HFFc6 (cell line): ENCODE measurements at regions not wholly inside any gene's neighbourhood (a gene's known extent, or its start where the extent isn't known, plus 50 kb on each side); places are given as distances from the start of the nearest gene placed in this dataset.

Experiments used
- DNase-seq: peaks from one replicate; pipeline ENCODE4 v3.0.0-alpha.2; 2018
- H3K27ac Mint-ChIP-seq: 2 replicates; pipeline ENCODE4 v1.8.0; 2020; ENCODE audit warnings: mild to moderate bottlenecking, mixed read lengths
- H3K27me3 Mint-ChIP-seq: 2 replicates; pipeline ENCODE4 v1.8.0; 2021; ENCODE audit warnings: mild to moderate bottlenecking, moderate library complexity, mixed read lengths; ENCODE audit not compliant: insufficient read depth
- H3K36me3 Mint-ChIP-seq: 2 replicates; pipeline ENCODE4 v1.8.0; 2021; ENCODE audit warnings: low read depth, mixed read lengths
- H3K4me1 Mint-ChIP-seq: 2 replicates; pipeline ENCODE4 v1.8.0; 2020; ENCODE audit warnings: low read depth, mixed read lengths
- H3K4me3 Mint-ChIP-seq: 2 replicates; pipeline ENCODE4 v1.8.0; 2020; ENCODE audit warnings: mild to moderate bottlenecking, moderate library complexity, mixed read lengths
- H3K9me3 Mint-ChIP-seq: 2 replicates; pipeline ENCODE4 v1.8.0; 2020; ENCODE audit warnings: mild to moderate bottlenecking, mixed read lengths
- CTCF ChIP-seq: fragments of 200-600 bp; sonication (generic); IDR thresholded peaks from 2 replicates; pipeline ENCODE4 v1.5.0; 2021; ENCODE audit warnings: antibody characterized with exemption, mild to moderate bottlenecking

GRCh38 chr13:83295686-83296085, 586.6 kb downstream of the SLITRK1 start:
- no peaks in the 10 kb centered on the region for H3K27me3 Mint-ChIP-seq
- peak overlapping the region; percentile 46 for H3K27ac Mint-ChIP-seq
- H3K4me1 Mint-ChIP-seq, result peaks cover 54% of the 10 kb centered on the region
- peaks cover 19% of the 10 kb centered on the region for H3K36me3 Mint-ChIP-seq
- H3K9me3 Mint-ChIP-seq, result peaks cover 11% of the 10 kb centered on the region
- no peak for DNase-seq
- TF ChIP-seq CTCF, result no peak
- no peak overlapping the region for H3K4me3 Mint-ChIP-seq

DNA sequence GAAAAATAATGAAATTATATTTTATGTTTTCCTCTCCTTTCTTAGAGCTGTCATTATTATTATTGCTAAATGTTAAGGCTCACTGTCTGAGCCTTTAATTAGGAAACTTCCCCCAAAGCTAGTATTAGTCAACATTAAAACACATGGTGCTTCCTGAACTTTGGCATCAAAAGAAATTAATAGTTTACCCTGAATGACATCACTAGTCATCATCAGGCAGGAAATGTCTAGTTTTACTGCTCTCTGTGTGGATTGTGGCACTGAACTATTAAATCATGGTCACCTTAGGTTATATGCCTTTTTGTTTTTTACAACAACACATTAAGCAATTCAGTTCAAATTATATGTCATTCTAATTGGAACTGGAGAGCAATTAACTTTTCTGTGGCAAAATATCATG, 595.5 kb downstream of the SLITRK1 start:
- no peak overlapping the region for H3K27ac Mint-ChIP-seq
- no peak for TF ChIP-seq CTCF
- H3K27me3 Mint-ChIP-seq, result no peaks in the 10 kb centered on the region

GRCh38 chr13:83281654-83282053, 600.6 kb downstream of the SLITRK1 start:
- Mint-ChIP-seq H3K27me3 (no peaks in the 10 kb centered on the region), H3K27ac (no peak overlapping the region), H3K36me3 (peaks cover 14% of the 10 kb centered on the region), H3K9me3 (no peaks in the 10 kb centered on the region), H3K4me3 (no peak overlapping the region), H3K4me1 (peaks cover 28% of the 10 kb centered on the region)
- TF ChIP-seq CTCF, result no peak
- DNase-seq, result no peak

More for the DNA sequence above, 595.5 kb downstream of the SLITRK1 start:
- H3K9me3 Mint-ChIP-seq, result no peaks in the 10 kb centered on the region
- H3K36me3 Mint-ChIP-seq, result 0 out of 2 replicates have a peak, but pooled peaks cover 4% of the 10 kb centered on the region
- H3K4me3 Mint-ChIP-seq, result no peak overlapping the region
- peaks cover 41% of the 10 kb centered on the region for H3K4me1 Mint-ChIP-seq
- DNase-seq, result peak; percentile 40

GRCh38 chr13:83274679-83275078, 607.6 kb downstream of the SLITRK1 start:
- Mint-ChIP-seq H3K36me3 (peaks cover 15% of the 10 kb centered on the region), H3K4me3 (no peak overlapping the region), H3K9me3 (no peaks in the 10 kb centered on the region), H3K27me3 (no peaks in the 10 kb centered on the region), H3K27ac (peak overlapping the region; percentile 7; the same call in 1 of the 2 replicates), H3K4me1 (peaks cover 41% of the 10 kb centered on the region)
- TF ChIP-seq CTCF, result no peak
- DNase-seq, result peak; percentile 8

GRCh38 chr13:83272652-83273240, 609.5 kb downstream of the SLITRK1 start:
- H3K4me3 Mint-ChIP-seq, result no peak overlapping the region
- H3K4me1 Mint-ChIP-seq, result peaks cover 50% of the 10 kb centered on the region
- H3K36me3 Mint-ChIP-seq, result peaks cover 17% of the 10 kb centered on the region
- no peak for TF ChIP-seq CTCF
- no peaks in the 10 kb centered on the region for H3K27me3 Mint-ChIP-seq
- no peak overlapping the region for H3K27ac Mint-ChIP-seq
- no peak for DNase-seq
- no peaks in the 10 kb centered on the region for H3K9me3 Mint-ChIP-seq
